ENCODE measurements at regions not wholly inside any gene's neighbourhood (a gene's known extent, or its start where the extent isn't known, plus 50 kb on each side); places are given as distances from the start of the nearest gene placed in this dataset.

- TF ChIP-seq CTCF (IDR thresholded peaks at IDR 0.05) = peak; percentile 40
- no peak for TF ChIP-seq EZH2 (IDR thresholded peaks at IDR 0.05; ENCODE audit: borderline replicate concordance, insufficient read depth, low read depth, low read length, poor library complexity, severe bottlenecking)
- no peaks in the 10 kb centered on the region for H3K36me3 ChIP-seq (replicated peaks in 1 of 2; ENCODE audit: control extremely low read depth in 1 of 2, control insufficient read depth in 1 of 2, extremely low read depth in 1 of 2, insufficient read depth in 2 of 2, low read length in 1 of 2)
- ATAC-seq (ENCODE audit: low read depth) = no peak
Observed at GRCh38 chr5:152532714-152533113, 127.6 kb upstream of the NMUR2 start.

GRCh38 chr5:152534641-152535040 lies 129.6 kb upstream of the NMUR2 start:
- H3K4me3 ChIP-seq (ENCODE audit: control extremely low read depth in 1 of 5, extremely low read depth in 1 of 5, insufficient read depth in 1 of 5, low read depth in 2 of 5, low read length in 4 of 5) = no peak overlapping the region
- H3K27ac Mint-ChIP-seq = no peak overlapping the region
- H3K9me3 ChIP-seq (ENCODE audit: control extremely low read depth in 1 of 3, control insufficient read depth in 2 of 3, insufficient read depth in 1 of 3, low read length in 2 of 3) = no peaks in the 10 kb centered on the region
- TF ChIP-seq EZH2 (IDR thresholded peaks at IDR 0.05; ENCODE audit: borderline replicate concordance, insufficient read depth, low read depth, low read length, poor library complexity, severe bottlenecking) (no peak), CTCF (IDR thresholded peaks at IDR 0.05) (no peak)
- no peak overlapping the region for H3K4me2 ChIP-seq (replicated peaks; ENCODE audit: low read depth, low read length, poor library complexity, severe bottlenecking)
- no peaks in the 10 kb centered on the region for H3K9me3 Mint-ChIP-seq (ENCODE audit: insufficient read depth)
- intact Hi-C loops (cut with micrococcal nuclease) = no loop called here
- H3K36me3 ChIP-seq (replicated peaks in 1 of 2; ENCODE audit: control extremely low read depth in 1 of 2, control insufficient read depth in 1 of 2, extremely low read depth in 1 of 2, insufficient read depth in 2 of 2, low read length in 1 of 2) = no peaks in the 10 kb centered on the region
- WGBS (ENCODE audit: insufficient coverage) = 80% methylated on average over 1 of the region's 1 CpG
- H3K27me3 Mint-ChIP-seq = peaks cover 10% of the 10 kb centered on the region
- H2AFZ ChIP-seq (ENCODE audit: insufficient read depth, low read depth, low read length, poor library complexity, severe bottlenecking) = no peak overlapping the region
- no peak overlapping the region for H3K4me3 Mint-ChIP-seq
- H3K4me1 Mint-ChIP-seq = no peaks in the 10 kb centered on the region
- no peaks in the 10 kb centered on the region for H3K27me3 ChIP-seq (replicated peaks in 1 of 4; ENCODE audit: control extremely low read depth in 1 of 4, control insufficient read depth in 3 of 4, insufficient read depth in 4 of 4, low read length in 3 of 4)
- DNase-seq (no peak), ATAC-seq (ENCODE audit: low read depth) (no peak)
- no peak overlapping the region for H3K9ac ChIP-seq (ENCODE audit: low read length)
- H3K27ac ChIP-seq (ENCODE audit: low read length in 2 of 2) = no peak overlapping the region
- POLR2A ChIA-PET = no interaction called here
- CTCF ChIA-PET = no interaction called here
- no peaks in the 10 kb centered on the region for H4K20me1 ChIP-seq (ENCODE audit: control insufficient read depth, insufficient read depth, low read length, poor library complexity, severe bottlenecking)
- no peaks in the 10 kb centered on the region for H3K79me2 ChIP-seq (ENCODE audit: control insufficient read depth, insufficient read depth, low read length)
- no peaks in the 10 kb centered on the region for H3K4me1 ChIP-seq (ENCODE audit: control insufficient read depth in 2 of 2, insufficient read depth in 2 of 2, low read length in 2 of 2)

More at GRCh38 chr5:152532714-152533113, 127.6 kb upstream of the NMUR2 start:
- H2AFZ ChIP-seq (ENCODE audit: insufficient read depth, low read depth, low read length, poor library complexity, severe bottlenecking) = no peak overlapping the region
- no peak overlapping the region for H3K4me3 ChIP-seq (ENCODE audit: control extremely low read depth in 1 of 5, extremely low read depth in 1 of 5, insufficient read depth in 1 of 5, low read depth in 2 of 5, low read length in 4 of 5)
- H3K4me3 Mint-ChIP-seq = no peak overlapping the region
- no peaks in the 10 kb centered on the region for H3K9me3 Mint-ChIP-seq (ENCODE audit: insufficient read depth)
- CTCF ChIA-PET = interaction anchor here (1.1 to 1.5 kb wide), 3 partner anchors 389 to 1436 kb away, joined by 3 to 6 read pairs (median 4); no protein-coding TSS in a partner anchor
- H4K20me1 ChIP-seq (ENCODE audit: control insufficient read depth, insufficient read depth, low read length, poor library complexity, severe bottlenecking) = no peaks in the 10 kb centered on the region
- no peak overlapping the region for H3K27ac Mint-ChIP-seq
- H3K9ac ChIP-seq (ENCODE audit: low read length) = no peak overlapping the region
- H3K79me2 ChIP-seq (ENCODE audit: control insufficient read depth, insufficient read depth, low read length) = no peaks in the 10 kb centered on the region
- POLR2A ChIA-PET = no interaction called here
- H3K27me3 ChIP-seq (replicated peaks in 1 of 4; ENCODE audit: control extremely low read depth in 1 of 4, control insufficient read depth in 3 of 4, insufficient read depth in 4 of 4, low read length in 3 of 4) = no peaks in the 10 kb centered on the region
- WGBS (ENCODE audit: insufficient coverage) = no CpG with 5 or more reads among the region's 2 CpGs
- peak; percentile 42 for DNase-seq
- no peak overlapping the region for H3K4me2 ChIP-seq (replicated peaks; ENCODE audit: low read depth, low read length, poor library complexity, severe bottlenecking)
- no peak overlapping the region for H3K27ac ChIP-seq (ENCODE audit: low read length in 2 of 2)
- H3K9me3 ChIP-seq (ENCODE audit: control extremely low read depth in 1 of 3, control insufficient read depth in 2 of 3, insufficient read depth in 1 of 3, low read length in 2 of 3) = no peaks in the 10 kb centered on the region
- peaks cover 10% of the 10 kb centered on the region for H3K4me1 Mint-ChIP-seq
- intact Hi-C loops (cut with micrococcal nuclease) = no loop called here
- peaks cover 3% of the 10 kb centered on the region for H3K27me3 Mint-ChIP-seq
- H3K4me1 ChIP-seq (ENCODE audit: control insufficient read depth in 2 of 2, insufficient read depth in 2 of 2, low read length in 2 of 2) = peaks cover 4 to 5% of the 10 kb centered on the region in 2 donors
